B cell (primary cell): ENCODE measurements at regions not wholly inside any gene's neighbourhood (a gene's known extent, or its start where the extent isn't known, plus 50 kb on each side); places are given as distances from the start of the nearest gene placed in this dataset.

Experiments
- ATAC-seq: fragments of 200-7000 bp; cut with Tn5 transposase; one replicate; pipeline ENCODE4 v1.10.0; 2021; ENCODE audit warnings: low read depth, mild to moderate bottlenecking, moderate number of reproducible peaks, moderate library complexity
- CTCF ChIA-PET: fragments of 350-600 bp; sonication (Branson Sonifier 250); formaldehyde crosslinking; loops from one replicate; lab custom pipeline; 2021; ENCODE audit warnings: antibody characterized with exemption, inconsistent platforms; lab: Charles Lee
- POLR2A ChIA-PET: fragments of 350-600 bp; sonication (Branson Sonifier 250); formaldehyde crosslinking; loops from one replicate; lab custom pipeline; 2021; ENCODE audit warnings: antibody characterized with exemption; lab: Charles Lee
- DNase-seq: peaks from one replicate; pipeline ENCODE4 v3.0.0; 2013
- H2AFZ ChIP-seq: 2 replicates; pipeline ENCODE4 v1.6.1; 2012; ENCODE audit warnings: mild to moderate bottlenecking, low read depth, low read length; ENCODE audit not compliant: insufficient read depth, poor library complexity, severe bottlenecking
- H3K27ac ChIP-seq, 2 donors: 1 replicate in 1 of 2; 2 replicates in 1 of 2; pipeline ENCODE4 v1.5.1; 2012 to 2013; ENCODE audit warnings: low read length in 2 of 2, mild to moderate bottlenecking in 2 of 2, moderate library complexity in 1 of 2
- H3K27me3 ChIP-seq, 4 experiments: fragments of 200-600 bp in 1 of 4; sonication (generic) in 1 of 4; replicated peaks in 1 of 4; 1 replicate in 2 of 4; 2 replicates in 2 of 4; pipeline versions ENCODE4 v1.6.1 to v1.7.0; 2013 to 2016; ENCODE audit warnings: low read length in 3 of 4, mild to moderate bottlenecking in 2 of 4, mixed read lengths in 1 of 4, moderate library complexity in 1 of 4; ENCODE audit not compliant: insufficient read depth in 4 of 4, control insufficient read depth in 3 of 4; ENCODE audit errors: control extremely low read depth in 1 of 4
- H3K36me3 ChIP-seq, 2 experiments: replicated peaks in 1 of 2; 1 replicate in 1 of 2; 2 replicates in 1 of 2; pipeline versions ENCODE4 v1.6.1 to v1.7.1; 2013; ENCODE audit warnings: low read length in 1 of 2; ENCODE audit not compliant: insufficient read depth in 2 of 2, control insufficient read depth in 1 of 2; ENCODE audit errors: control extremely low read depth in 1 of 2, extremely low read depth in 1 of 2
- H3K4me1 ChIP-seq, 2 donors: fragments of 200-600 bp in 1 of 2; sonication (generic) in 1 of 2; 1 replicate in 1 of 2; 2 replicates in 1 of 2; pipeline versions ENCODE4 v1.5.1 to v1.6.1; 2013 to 2017; ENCODE audit warnings: low read length in 2 of 2; ENCODE audit not compliant: control insufficient read depth in 2 of 2, insufficient read depth in 2 of 2
- H3K4me2 ChIP-seq: replicated peaks from 2 replicates; pipeline ENCODE3; 2012; ENCODE audit warnings: mild to moderate bottlenecking, low read depth, low read length; ENCODE audit not compliant: poor library complexity, severe bottlenecking
- H3K4me3 ChIP-seq, 5 experiments: fragments of 200-600 bp in 1 of 5; sonication (generic) in 1 of 5; 1 replicate in 3 of 5; 2 replicates in 2 of 5; pipeline versions ENCODE4 v1.5.1 to v1.7.0; 2011 to 2016; ENCODE audit warnings: low read length in 4 of 5, mild to moderate bottlenecking in 4 of 5, low read depth in 2 of 5, control low read depth in 1 of 5, moderate library complexity in 1 of 5; ENCODE audit not compliant: insufficient read depth in 1 of 5; ENCODE audit errors: control extremely low read depth in 1 of 5, extremely low read depth in 1 of 5
- H3K79me2 ChIP-seq: fragments of 200-600 bp; sonication (generic); one replicate; pipeline ENCODE4 v1.6.0; 2016; ENCODE audit warnings: low read length; ENCODE audit not compliant: control insufficient read depth, insufficient read depth
- H3K9ac ChIP-seq: fragments of 200-600 bp; sonication (generic); 2 replicates; pipeline ENCODE4 v1.6.1; 2017; ENCODE audit warnings: mild to moderate bottlenecking, low read length, moderate library complexity
- H3K9me3 ChIP-seq, 3 donors: one replicate each; pipeline versions ENCODE4 v1.6.1 to v1.7.1; 2013; ENCODE audit warnings: low read length in 2 of 3; ENCODE audit not compliant: control insufficient read depth in 2 of 3, insufficient read depth in 1 of 3; ENCODE audit errors: control extremely low read depth in 1 of 3
- H4K20me1 ChIP-seq: 2 replicates; pipeline ENCODE4 v1.6.0; 2012; ENCODE audit warnings: mild to moderate bottlenecking, low read length; ENCODE audit not compliant: insufficient read depth, control insufficient read depth, poor library complexity, severe bottlenecking
- H3K27ac Mint-ChIP-seq: one replicate; pipeline ENCODE4 v1.8.0; 2021; ENCODE audit warnings: mixed read lengths
- H3K27me3 Mint-ChIP-seq: one replicate; pipeline ENCODE4 v1.8.0; 2021; ENCODE audit warnings: mixed read lengths
- H3K4me1 Mint-ChIP-seq: one replicate; pipeline ENCODE4 v1.8.0; 2021; ENCODE audit warnings: mixed read lengths
- H3K4me3 Mint-ChIP-seq: one replicate; pipeline ENCODE4 v1.8.0; 2021; ENCODE audit warnings: mixed read lengths
- H3K9me3 Mint-ChIP-seq: one replicate; pipeline ENCODE4 v1.8.0; 2022; ENCODE audit warnings: mixed read lengths; ENCODE audit not compliant: insufficient read depth
- EZH2 ChIP-seq: IDR thresholded peaks from 2 replicates; pipeline ENCODE4 v1.6.1; 2012; ENCODE audit warnings: borderline replicate concordance, low read depth, mild to moderate bottlenecking, moderate library complexity, low read length; ENCODE audit not compliant: insufficient read depth, poor library complexity, severe bottlenecking
- WGBS: methylation state at CpG from one replicate; pipeline ENCODE4 v1.1.5; 2013; ENCODE audit warnings: missing lambda C conversion rate; ENCODE audit not compliant: insufficient coverage; 5-methylcytosine and 5-hydroxymethylcytosine counted together
- intact Hi-C: fragments of 100-400 bp; cut with micrococcal nuclease; formaldehyde crosslinking; loops from one replicate; pipeline ENCODE4 v1.10.0; 2022
- TF ChIP-seq, protein P1 (sequence below): fragments of 200-600 bp; IDR thresholded peaks from one replicate; pipeline ENCODE4 v1.8.0; 2022; ENCODE audit warnings: antibody characterized with exemption, mild to moderate bottlenecking

DNA sequence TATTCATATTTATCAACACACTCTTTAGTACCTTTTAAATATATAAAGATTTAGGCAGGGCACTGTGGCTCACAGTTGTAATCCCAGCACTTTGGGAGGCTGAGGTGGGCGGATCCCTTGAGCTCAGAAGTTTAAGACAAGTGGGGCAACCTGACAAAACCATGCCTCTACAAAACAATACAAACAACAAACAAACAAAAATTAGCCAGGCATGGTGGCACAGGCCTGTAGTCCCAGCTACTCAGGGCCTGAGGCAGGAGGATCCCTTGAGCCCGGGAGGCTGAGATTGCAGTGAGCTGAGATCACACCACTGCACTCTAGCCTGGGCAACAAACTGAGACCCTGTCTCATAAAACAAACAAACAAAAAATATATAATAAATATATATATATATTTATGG is 1748.3 kb upstream of the PCDH20 start:
- Histone ChIP-seq H3K9me3 (no peaks in the 10 kb centered on the region), H4K20me1 (no peaks in the 10 kb centered on the region), H3K27ac (no peak overlapping the region), H3K4me2 (no peak overlapping the region), H3K4me1 (no peaks in the 10 kb centered on the region), H3K36me3 (no peaks in the 10 kb centered on the region), H3K27me3 (no peaks in the 10 kb centered on the region), H2AFZ (no peak overlapping the region), H3K9ac (no peak overlapping the region), H3K79me2 (no peaks in the 10 kb centered on the region), H3K4me3 (no peak overlapping the region)
- no peak for DNase-seq
- H3K4me1 Mint-ChIP-seq = no peaks in the 10 kb centered on the region
- CTCF ChIA-PET = no interaction called here
- ATAC-seq = no peak
- intact Hi-C loops = no loop called here
- no peak for TF ChIP-seq EZH2
- TF ChIP-seq, protein P1, sequence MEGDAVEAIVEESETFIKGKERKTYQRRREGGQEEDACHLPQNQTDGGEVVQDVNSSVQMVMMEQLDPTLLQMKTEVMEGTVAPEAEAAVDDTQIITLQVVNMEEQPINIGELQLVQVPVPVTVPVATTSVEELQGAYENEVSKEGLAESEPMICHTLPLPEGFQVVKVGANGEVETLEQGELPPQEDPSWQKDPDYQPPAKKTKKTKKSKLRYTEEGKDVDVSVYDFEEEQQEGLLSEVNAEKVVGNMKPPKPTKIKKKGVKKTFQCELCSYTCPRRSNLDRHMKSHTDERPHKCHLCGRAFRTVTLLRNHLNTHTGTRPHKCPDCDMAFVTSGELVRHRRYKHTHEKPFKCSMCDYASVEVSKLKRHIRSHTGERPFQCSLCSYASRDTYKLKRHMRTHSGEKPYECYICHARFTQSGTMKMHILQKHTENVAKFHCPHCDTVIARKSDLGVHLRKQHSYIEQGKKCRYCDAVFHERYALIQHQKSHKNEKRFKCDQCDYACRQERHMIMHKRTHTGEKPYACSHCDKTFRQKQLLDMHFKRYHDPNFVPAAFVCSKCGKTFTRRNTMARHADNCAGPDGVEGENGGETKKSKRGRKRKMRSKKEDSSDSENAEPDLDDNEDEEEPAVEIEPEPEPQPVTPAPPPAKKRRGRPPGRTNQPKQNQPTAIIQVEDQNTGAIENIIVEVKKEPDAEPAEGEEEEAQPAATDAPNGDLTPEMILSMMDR = no peak
- H3K9me3 Mint-ChIP-seq = peaks cover 3% of the 10 kb centered on the region
- no CpG with 5 or more reads among the region's 2 CpGs for WGBS
- H3K4me3 Mint-ChIP-seq = no peak overlapping the region
- no peaks in the 10 kb centered on the region for H3K27me3 Mint-ChIP-seq
- POLR2A ChIA-PET = no interaction called here
- no peak overlapping the region for H3K27ac Mint-ChIP-seq

DNA sequence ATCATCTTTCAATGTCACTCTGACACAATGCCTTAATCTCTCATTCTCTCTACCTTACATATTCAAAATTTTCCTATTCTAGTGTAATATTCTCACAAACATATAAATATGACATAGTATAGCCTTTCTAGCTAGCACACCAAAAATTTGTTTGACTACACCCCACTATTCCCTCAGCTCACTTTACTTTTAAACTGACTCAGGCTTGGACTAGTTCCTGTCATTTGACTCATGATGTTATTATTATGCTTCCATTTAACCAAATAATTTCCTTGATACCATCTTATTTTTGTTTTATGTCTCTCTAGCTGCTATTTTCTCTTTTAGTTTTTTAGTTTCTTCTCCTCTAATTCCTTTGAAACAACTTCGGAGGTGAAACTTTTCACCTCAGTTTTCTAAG is 1745.6 kb upstream of the PCDH20 start:
- Histone ChIP-seq H4K20me1 (no peaks in the 10 kb centered on the region), H3K9ac (no peak overlapping the region), H3K36me3 (no peaks in the 10 kb centered on the region), H3K27me3 (no peaks in the 10 kb centered on the region), H3K79me2 (no peaks in the 10 kb centered on the region), H3K4me1 (no peaks in the 10 kb centered on the region), H3K4me2 (no peak overlapping the region), H3K9me3 (no peaks in the 10 kb centered on the region), H3K4me3 (no peak overlapping the region), H3K27ac (no peak overlapping the region), H2AFZ (no peak overlapping the region)
- Mint-ChIP-seq H3K27me3 (no peaks in the 10 kb centered on the region), H3K4me3 (no peak overlapping the region), H3K27ac (no peak overlapping the region), H3K9me3 (peaks cover 3% of the 10 kb centered on the region), H3K4me1 (no peaks in the 10 kb centered on the region)
- POLR2A ChIA-PET = no interaction called here
- CTCF ChIA-PET = no interaction called here
- intact Hi-C loops = no loop called here
- ATAC-seq (no peak), DNase-seq (no peak)
- no CpG with 5 or more reads among the region's 1 CpG for WGBS
- no peak for TF ChIP-seq EZH2
- TF ChIP-seq, protein P1 = no peak
